ENCODE measurements at regions not wholly inside any gene's neighbourhood (a gene's known extent, or its start where the extent isn't known, plus 50 kb on each side); places are given as distances from the start of the nearest gene placed in this dataset.
"Not testable (repeated sequence)": the region's sequence is repeated elsewhere in the genome, so short reads cannot be mapped to it uniquely, and the experiment has no call there.

DNA sequence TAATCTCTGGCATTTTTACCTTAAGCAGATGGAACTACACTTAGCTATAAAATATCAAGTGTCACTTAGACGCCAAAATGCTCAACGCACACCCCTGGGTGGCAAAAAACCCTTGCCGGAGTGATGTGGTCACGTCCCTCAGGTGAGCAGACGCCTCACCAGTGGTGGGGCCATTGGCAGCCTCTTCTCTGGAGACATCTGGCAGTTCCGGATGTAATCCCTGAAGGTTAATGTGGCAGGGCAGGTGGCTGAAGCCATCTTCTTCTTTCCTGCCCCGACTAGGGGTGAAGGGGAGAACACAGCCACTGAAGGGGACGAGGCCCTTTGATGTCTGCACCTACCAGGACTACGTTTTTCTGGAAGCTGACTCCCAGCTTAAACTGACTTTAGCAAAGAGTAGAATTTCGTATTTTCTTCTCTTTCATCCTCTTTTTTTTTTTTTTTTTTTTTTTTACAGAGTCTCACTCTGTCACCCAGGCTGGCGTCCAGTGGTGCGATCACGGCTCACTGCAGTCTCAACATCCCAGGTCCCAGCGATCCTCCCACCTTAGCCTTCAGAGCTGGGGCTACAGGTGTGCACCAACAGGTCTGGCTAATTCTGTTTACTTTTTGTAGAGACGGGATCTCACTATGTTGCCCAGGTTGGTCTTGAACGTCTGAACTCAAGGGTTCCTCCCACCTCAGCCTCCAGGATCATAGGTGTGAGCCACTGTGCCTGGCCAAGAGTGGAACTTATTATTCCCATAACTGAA, 152.1 kb downstream of the TTLL2 start:
- H3K4me3 ChIP-seq, result no peak overlapping the region
- peaks cover 18% of the 10 kb centered on the region for H3K4me1 ChIP-seq
- TF ChIP-seq, protein P1, sequence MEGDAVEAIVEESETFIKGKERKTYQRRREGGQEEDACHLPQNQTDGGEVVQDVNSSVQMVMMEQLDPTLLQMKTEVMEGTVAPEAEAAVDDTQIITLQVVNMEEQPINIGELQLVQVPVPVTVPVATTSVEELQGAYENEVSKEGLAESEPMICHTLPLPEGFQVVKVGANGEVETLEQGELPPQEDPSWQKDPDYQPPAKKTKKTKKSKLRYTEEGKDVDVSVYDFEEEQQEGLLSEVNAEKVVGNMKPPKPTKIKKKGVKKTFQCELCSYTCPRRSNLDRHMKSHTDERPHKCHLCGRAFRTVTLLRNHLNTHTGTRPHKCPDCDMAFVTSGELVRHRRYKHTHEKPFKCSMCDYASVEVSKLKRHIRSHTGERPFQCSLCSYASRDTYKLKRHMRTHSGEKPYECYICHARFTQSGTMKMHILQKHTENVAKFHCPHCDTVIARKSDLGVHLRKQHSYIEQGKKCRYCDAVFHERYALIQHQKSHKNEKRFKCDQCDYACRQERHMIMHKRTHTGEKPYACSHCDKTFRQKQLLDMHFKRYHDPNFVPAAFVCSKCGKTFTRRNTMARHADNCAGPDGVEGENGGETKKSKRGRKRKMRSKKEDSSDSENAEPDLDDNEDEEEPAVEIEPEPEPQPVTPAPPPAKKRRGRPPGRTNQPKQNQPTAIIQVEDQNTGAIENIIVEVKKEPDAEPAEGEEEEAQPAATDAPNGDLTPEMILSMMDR (IDR thresholded peaks at IDR 0.05), result no peak
- H3K27ac ChIP-seq, result no peak overlapping the region
- no peak for DNase-seq
- intact Hi-C loops (cut with DNase I), result no loop called here
- ATAC-seq, result no peak
- H3K36me3 ChIP-seq, result no peaks in the 10 kb centered on the region
- no peaks in the 10 kb centered on the region for H3K9me3 ChIP-seq
- H3K27me3 ChIP-seq (ENCODE audit: low read depth), result no peaks in the 10 kb centered on the region

DNA sequence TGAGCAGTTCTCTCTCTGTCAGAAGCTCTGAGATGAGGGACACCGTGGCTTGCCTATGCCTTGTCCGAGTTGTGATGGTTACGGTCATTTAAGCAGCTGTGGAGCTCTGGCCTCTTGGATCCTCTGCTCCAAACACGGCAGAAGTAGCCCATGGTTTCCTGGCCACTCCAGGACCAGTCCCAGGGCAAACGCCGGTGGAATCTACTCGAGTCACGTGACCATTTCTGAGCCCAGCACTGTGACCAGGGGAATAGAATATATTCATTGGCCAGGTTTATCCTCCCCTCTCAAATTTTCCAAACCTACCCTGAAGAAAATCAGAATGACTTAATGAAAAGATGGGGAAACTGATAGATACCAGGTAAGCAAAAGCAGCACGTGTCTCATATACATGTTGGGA, 152.8 kb downstream of the TTLL2 start:
- no peak for DNase-seq
- H3K27me3 ChIP-seq (ENCODE audit: low read depth), result no peaks in the 10 kb centered on the region
- H3K4me3 ChIP-seq, result no peak overlapping the region
- peaks cover 18% of the 10 kb centered on the region for H3K4me1 ChIP-seq
- H3K9me3 ChIP-seq, result no peaks in the 10 kb centered on the region
- no peaks in the 10 kb centered on the region for H3K36me3 ChIP-seq
- intact Hi-C loops (cut with DNase I), result no loop called here
- TF ChIP-seq, protein P1 (IDR thresholded peaks at IDR 0.05), result no peak
- no peak overlapping the region for H3K27ac ChIP-seq
- no peak for ATAC-seq

DNA sequence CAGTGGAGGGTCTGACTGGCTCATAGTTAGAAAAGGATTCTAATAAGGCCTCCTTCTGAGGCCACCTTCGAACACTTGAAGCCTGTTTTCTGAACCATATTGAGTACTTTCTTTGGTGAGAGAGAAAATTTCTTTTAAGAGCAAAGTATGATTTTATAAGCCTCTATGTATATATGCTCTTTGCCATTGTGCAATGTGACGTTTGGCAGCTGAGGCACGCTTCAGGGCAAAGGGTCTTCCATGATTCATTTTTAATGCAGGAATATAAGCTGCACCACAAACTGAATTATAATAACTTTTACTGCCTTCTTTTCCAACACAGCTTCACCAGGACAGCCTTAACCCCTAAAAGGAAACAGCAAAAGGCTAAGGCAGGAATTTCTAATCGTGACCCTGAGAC, 154.4 kb downstream of the TTLL2 start:
- intact Hi-C loops (cut with DNase I), result no loop called here
- H3K4me1 ChIP-seq, result peaks cover 18% of the 10 kb centered on the region
- H3K4me3 ChIP-seq, result no peak overlapping the region
- DNase-seq (no peak), ATAC-seq (no peak)
- H3K36me3 ChIP-seq, result no peaks in the 10 kb centered on the region
- H3K9me3 ChIP-seq, result no peaks in the 10 kb centered on the region
- H3K27me3 ChIP-seq (ENCODE audit: low read depth), result no peaks in the 10 kb centered on the region
- TF ChIP-seq, protein P1 (IDR thresholded peaks at IDR 0.05), result no peak
- no peak overlapping the region for H3K27ac ChIP-seq

DNA sequence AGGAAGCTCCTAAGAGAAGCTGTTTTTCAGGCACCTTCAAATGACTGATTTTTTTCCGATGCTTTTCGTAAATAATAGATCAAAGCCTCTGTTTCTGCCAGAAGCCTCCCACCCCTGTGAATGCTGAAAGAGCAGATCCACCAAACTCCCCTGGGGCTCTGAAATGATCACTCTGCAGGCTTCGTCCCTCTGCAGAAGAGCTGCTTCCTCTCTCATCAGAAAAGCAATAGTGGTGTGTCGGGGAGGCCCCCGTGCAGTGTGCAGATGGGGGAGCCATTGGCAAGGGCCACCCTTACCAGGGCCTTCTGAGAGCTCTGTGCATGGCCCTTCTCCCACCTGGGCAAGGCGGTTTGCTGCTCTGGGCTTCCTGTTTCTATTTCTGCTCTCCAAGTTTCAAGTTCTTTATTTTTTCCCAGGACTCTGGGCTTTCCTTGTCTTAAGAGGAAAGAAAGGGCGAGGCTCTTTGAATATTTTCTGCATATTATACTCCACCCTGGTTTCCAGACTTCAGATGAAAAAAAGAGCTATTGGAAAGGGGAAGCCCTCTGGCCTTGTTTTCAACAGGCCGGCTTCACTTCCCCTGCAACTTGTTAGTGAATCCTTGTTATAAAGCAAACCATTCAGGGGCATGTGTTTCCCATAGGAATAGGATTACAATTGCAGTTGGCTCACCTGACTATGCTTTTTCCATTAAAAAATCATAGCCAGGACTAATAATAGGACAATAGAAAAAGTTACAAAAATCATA, 155.2 kb downstream of the TTLL2 start:
- ATAC-seq, result peak; percentile 43 to 58
- Histone ChIP-seq H3K27me3 (ENCODE audit: low read depth) (no peaks in the 10 kb centered on the region), H3K4me1 (peaks cover 18% of the 10 kb centered on the region), H3K4me3 (no peak overlapping the region), H3K9me3 (no peaks in the 10 kb centered on the region), H3K27ac (peak overlapping the region; percentile 36), H3K36me3 (no peaks in the 10 kb centered on the region)
- no peak for DNase-seq
- intact Hi-C loops (cut with DNase I), result no loop called here
- TF ChIP-seq, protein P1 (IDR thresholded peaks at IDR 0.05), result no peak

DNA sequence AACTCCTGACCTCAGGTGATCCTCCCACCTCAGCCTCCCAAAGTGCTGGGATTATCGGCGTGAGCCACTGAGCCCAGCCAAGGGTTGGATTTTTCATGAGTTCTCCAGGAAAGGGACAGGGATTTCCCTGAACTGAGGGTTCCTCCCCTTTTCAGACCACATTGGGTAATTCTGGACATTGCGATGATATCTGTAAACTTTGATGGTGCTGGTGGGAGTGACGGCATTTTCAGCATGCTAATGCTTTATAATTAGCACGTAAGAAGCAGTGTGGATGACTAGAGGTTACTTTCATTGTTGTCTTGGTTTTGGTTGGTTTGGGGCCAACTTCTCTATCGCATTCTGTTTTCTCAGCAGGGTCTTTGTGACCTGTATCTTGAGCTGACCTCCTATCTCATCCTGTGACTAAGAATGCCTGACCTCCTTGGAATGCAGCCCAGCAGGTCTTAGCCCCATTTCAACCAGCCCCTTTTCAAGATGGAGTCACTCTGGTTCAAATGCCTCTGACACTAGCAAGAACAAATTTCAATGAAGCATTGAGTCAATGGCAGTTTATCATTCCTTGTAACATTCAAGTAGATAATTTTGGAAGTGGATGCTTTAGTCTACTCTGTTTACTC, 156.5 kb downstream of the TTLL2 start:
- DNase-seq (no peak), ATAC-seq (no peak)
- TF ChIP-seq, protein P1 (IDR thresholded peaks at IDR 0.05), result no peak
- H3K27ac ChIP-seq, result no peak overlapping the region
- peaks cover 18% of the 10 kb centered on the region for H3K4me1 ChIP-seq
- intact Hi-C loops (cut with DNase I), result no loop called here
- H3K27me3 ChIP-seq (ENCODE audit: low read depth), result no peaks in the 10 kb centered on the region
- no peaks in the 10 kb centered on the region for H3K9me3 ChIP-seq
- no peaks in the 10 kb centered on the region for H3K36me3 ChIP-seq
- H3K4me3 ChIP-seq, result no peak overlapping the region

DNA sequence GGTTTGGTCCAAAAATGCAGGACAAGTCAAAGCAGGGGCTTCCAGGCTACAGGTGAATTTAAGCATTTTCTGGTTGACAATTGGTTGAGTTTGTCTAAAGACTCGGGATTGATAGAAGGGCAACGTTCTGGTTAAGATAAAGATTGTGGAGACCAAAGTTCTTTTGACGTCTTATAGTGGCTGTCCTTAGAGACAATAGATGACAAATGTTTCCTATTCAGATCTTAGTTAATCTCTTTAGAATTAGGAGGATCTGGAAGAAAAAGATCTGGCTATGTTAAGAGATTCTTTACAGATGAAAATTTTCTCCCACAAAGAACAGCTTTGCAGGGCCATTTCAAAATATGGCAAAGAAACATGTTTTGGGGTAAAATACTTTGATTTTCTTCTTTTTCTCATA, 157.9 kb downstream of the TTLL2 start:
- peaks cover 18% of the 10 kb centered on the region for H3K4me1 ChIP-seq
- H3K9me3 ChIP-seq; DNase-seq; H3K27me3 ChIP-seq (ENCODE audit: low read depth); intact Hi-C loops (cut with DNase I); H3K4me3 ChIP-seq; ATAC-seq; H3K27ac ChIP-seq; H3K36me3 ChIP-seq: not testable (repeated sequence)
